Breast epithelium (tissue), 4 donors: ENCODE measurements at regions not wholly inside any gene's neighbourhood (a gene's known extent, or its start where the extent isn't known, plus 50 kb on each side); places are given as distances from the start of the nearest gene placed in this dataset.

Experiments used
- DNase-seq, 2 donors: peaks; one replicate each; pipeline ENCODE4 v3.0.0-alpha.2; 2019; ENCODE audit warnings: low spot score in 2 of 2
- H3K27ac ChIP-seq, 2 donors: fragments of 200-600 bp; sonication (generic) in 1 of 2; one replicate each; pipeline ENCODE4 v1.5.1; 2016 to 2019; ENCODE audit warnings: mild to moderate bottlenecking in 1 of 2
- H3K27me3 ChIP-seq, 2 donors: fragments of 200-600 bp; sonication (generic) in 1 of 2; one replicate each; pipeline versions ENCODE4 v1.5.1 to v1.6.0; 2017 to 2019; ENCODE audit warnings: control low read depth in 1 of 2, mild to moderate bottlenecking in 1 of 2
- H3K36me3 ChIP-seq: fragments of 200-600 bp; one replicate; pipeline ENCODE4 v1.5.1; 2019
- H3K4me1 ChIP-seq, 2 donors: fragments of 200-600 bp; sonication (generic); one replicate each; pipeline ENCODE4 v1.5.1; 2016 to 2019; ENCODE audit warnings: control low read depth in 1 of 2
- H3K4me3 ChIP-seq, 3 donors: fragments of 200-600 bp; sonication (generic); 1 replicate in 2 of 3; 2 replicates in 1 of 3; pipeline ENCODE4 v1.5.1; 2016 to 2019; ENCODE audit warnings: mild to moderate bottlenecking in 3 of 3, moderate library complexity in 2 of 3
- H3K9me3 ChIP-seq, 2 donors: fragments of 200-600 bp; sonication (generic) in 1 of 2; one replicate each; pipeline ENCODE4 v1.5.1; 2016 to 2019; ENCODE audit warnings: control low read depth in 1 of 2
- POLR2A ChIP-seq: fragments of 450-650 bp; IDR thresholded peaks from one replicate; pipeline ENCODE4 v1.6.1; 2016; ENCODE audit warnings: antibody characterized with exemption, mild to moderate bottlenecking, moderate library complexity
- POLR2AphosphoS5 ChIP-seq, 3 donors: sonication (generic); formaldehyde crosslinking; IDR thresholded peaks; one replicate each; pipeline ENCODE4 v1.6.1; 2017; ENCODE audit warnings: antibody characterized with exemption in 3 of 3
- intact Hi-C: fragments of 100-400 bp; cut with DNase I; formaldehyde crosslinking; loops from one replicate; pipeline ENCODE4 v1.15.1; 2023; ENCODE audit warnings: low total_unique reads
- TF ChIP-seq, protein P1 (sequence below), 3 donors: fragments of 450-650 bp; IDR thresholded peaks; one replicate each; pipeline ENCODE4 v1.5.1; 2016 to 2017; ENCODE audit warnings: antibody characterized with exemption in 3 of 3, mild to moderate bottlenecking in 3 of 3, moderate library complexity in 3 of 3

GRCh38 chr9:119951591-119951990, 582.4 kb upstream of the BRINP1 start:
- Histone ChIP-seq H3K9me3 (no peaks in the 10 kb centered on the region), H3K4me1 (no peaks in the 10 kb centered on the region), H3K4me3 (no peak overlapping the region), H3K27ac (peak overlapping the region; percentile 52 to 64), H3K36me3 (no peaks in the 10 kb centered on the region), H3K27me3 (no peaks in the 10 kb centered on the region)
- intact Hi-C loops: no loop called here
- no peak for DNase-seq
- TF ChIP-seq POLR2AphosphoS5 (IDR thresholded peaks at IDR 0.05) (no peak), POLR2A (no peak)
- TF ChIP-seq, protein P1, sequence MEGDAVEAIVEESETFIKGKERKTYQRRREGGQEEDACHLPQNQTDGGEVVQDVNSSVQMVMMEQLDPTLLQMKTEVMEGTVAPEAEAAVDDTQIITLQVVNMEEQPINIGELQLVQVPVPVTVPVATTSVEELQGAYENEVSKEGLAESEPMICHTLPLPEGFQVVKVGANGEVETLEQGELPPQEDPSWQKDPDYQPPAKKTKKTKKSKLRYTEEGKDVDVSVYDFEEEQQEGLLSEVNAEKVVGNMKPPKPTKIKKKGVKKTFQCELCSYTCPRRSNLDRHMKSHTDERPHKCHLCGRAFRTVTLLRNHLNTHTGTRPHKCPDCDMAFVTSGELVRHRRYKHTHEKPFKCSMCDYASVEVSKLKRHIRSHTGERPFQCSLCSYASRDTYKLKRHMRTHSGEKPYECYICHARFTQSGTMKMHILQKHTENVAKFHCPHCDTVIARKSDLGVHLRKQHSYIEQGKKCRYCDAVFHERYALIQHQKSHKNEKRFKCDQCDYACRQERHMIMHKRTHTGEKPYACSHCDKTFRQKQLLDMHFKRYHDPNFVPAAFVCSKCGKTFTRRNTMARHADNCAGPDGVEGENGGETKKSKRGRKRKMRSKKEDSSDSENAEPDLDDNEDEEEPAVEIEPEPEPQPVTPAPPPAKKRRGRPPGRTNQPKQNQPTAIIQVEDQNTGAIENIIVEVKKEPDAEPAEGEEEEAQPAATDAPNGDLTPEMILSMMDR (IDR thresholded peaks at IDR 0.05): no peak

DNA sequence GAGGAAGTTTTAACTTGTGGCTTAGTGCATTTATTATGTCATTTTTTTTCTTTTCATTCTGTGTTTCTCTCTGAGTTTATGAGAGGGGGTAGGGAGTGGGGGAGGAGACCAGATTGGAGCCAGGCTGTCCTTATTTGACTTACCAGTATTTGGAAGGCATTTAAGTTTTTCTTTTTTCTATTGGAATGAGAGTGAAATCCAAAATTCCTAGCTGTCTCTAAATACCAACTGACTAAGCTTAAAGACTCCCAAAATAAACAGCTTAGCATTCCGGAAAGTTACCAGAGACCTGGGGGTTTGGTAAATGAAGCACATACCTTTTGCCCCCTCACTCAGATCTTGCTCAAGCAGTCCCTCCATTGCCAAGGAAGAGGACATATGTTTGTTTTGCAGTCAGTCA, 581.9 kb upstream of the BRINP1 start:
- Histone ChIP-seq H3K4me3 (no peak overlapping the region), H3K27me3 (no peaks in the 10 kb centered on the region), H3K36me3 (no peaks in the 10 kb centered on the region), H3K9me3 (no peaks in the 10 kb centered on the region), H3K4me1 (no peaks in the 10 kb centered on the region), H3K27ac (peak overlapping the region; percentile 52 to 64)
- TF ChIP-seq POLR2A (no peak), POLR2AphosphoS5 (IDR thresholded peaks at IDR 0.05) (no peak)
- TF ChIP-seq, protein P1 (IDR thresholded peaks at IDR 0.05): no peak
- intact Hi-C loops: no loop called here
- no peak for DNase-seq

DNA sequence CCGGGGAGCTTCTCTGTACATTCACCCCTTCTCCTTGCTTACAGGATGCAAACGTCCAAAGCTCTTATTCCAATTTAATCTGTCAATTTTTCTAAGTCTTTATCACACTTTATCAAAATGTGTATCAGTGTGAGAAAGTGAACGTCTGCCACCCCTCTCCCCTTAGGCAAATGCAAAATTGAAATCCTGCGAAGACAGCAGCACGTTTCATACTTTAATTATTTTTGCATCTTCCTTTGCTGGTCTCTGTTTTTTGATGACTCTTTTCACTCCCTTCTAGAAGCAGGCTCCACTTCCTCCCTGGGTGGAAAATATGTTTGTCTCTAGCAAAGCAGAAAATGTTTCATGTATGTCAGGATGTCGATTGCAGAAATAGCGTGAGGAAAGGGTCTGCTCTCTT, 576.5 kb upstream of the BRINP1 start:
- no peaks in the 10 kb centered on the region for H3K27me3 ChIP-seq
- TF ChIP-seq, protein P1 (IDR thresholded peaks at IDR 0.05): no peak
- TF ChIP-seq POLR2AphosphoS5 (IDR thresholded peaks at IDR 0.05) (no peak), POLR2A (no peak)
- intact Hi-C loops: no loop called here
- DNase-seq: no peak
- H3K27ac ChIP-seq: no peak overlapping the region
- H3K9me3 ChIP-seq: no peaks in the 10 kb centered on the region
- H3K4me3 ChIP-seq: no peak overlapping the region
- H3K4me1 ChIP-seq: no peaks in the 10 kb centered on the region
- no peaks in the 10 kb centered on the region for H3K36me3 ChIP-seq

DNA sequence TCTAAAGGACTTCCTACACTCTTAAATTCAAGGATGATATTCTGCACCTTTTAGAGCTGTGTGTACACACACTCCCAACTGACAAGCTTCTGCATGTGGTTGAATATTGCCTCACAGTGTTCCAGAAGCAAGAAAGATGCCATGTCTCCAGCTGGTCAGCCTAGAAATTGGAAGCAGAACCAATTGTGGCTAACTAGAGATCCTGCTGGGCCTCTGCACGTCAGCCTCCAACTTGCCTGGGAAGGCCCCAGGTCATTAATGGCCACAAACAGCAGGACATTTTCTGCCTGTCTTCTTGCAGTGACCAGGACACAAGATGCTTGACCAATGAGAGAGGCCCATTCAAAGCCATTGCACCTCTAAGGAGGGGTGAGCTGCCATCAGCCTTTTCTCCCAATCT, 571.9 kb upstream of the BRINP1 start:
- H3K27ac ChIP-seq: no peak overlapping the region
- H3K4me3 ChIP-seq: no peak overlapping the region
- H3K36me3 ChIP-seq: no peaks in the 10 kb centered on the region
- no peak for DNase-seq
- no peaks in the 10 kb centered on the region for H3K4me1 ChIP-seq
- no peaks in the 10 kb centered on the region for H3K27me3 ChIP-seq
- intact Hi-C loops: no loop called here
- no peaks in the 10 kb centered on the region for H3K9me3 ChIP-seq
- TF ChIP-seq POLR2A (no peak), POLR2AphosphoS5 (IDR thresholded peaks at IDR 0.05) (no peak)

DNA sequence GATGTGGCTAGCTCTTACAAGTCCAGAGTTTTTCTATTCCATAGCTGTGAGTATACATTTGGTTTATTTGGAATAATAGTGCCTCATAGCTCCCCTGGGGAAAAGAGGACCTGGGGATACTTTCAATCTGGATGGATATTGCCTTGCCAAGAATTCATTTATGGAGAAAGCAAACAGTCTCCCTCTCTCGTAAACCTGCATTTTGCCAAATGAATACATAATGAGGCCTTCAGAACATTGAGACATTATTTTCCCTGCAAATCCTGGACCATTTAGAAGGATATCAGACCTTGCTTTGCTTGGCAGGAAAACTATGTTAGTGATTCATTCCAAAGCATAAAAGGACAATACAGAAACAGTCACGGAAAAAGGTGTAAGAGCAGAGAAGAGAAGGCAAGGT, 569.6 kb upstream of the BRINP1 start:
- no peaks in the 10 kb centered on the region for H3K27me3 ChIP-seq
- no peak for TF ChIP-seq POLR2A
- TF ChIP-seq POLR2AphosphoS5 (IDR thresholded peaks at IDR 0.05): no peak
- TF ChIP-seq, protein P1 (IDR thresholded peaks at IDR 0.05): no peak
- H3K27ac ChIP-seq: no peak overlapping the region
- no peaks in the 10 kb centered on the region for H3K36me3 ChIP-seq
- no peaks in the 10 kb centered on the region for H3K9me3 ChIP-seq
- H3K4me1 ChIP-seq: no peaks in the 10 kb centered on the region
- no peak for DNase-seq
- intact Hi-C loops: no loop called here
- H3K4me3 ChIP-seq: no peak overlapping the region

DNA sequence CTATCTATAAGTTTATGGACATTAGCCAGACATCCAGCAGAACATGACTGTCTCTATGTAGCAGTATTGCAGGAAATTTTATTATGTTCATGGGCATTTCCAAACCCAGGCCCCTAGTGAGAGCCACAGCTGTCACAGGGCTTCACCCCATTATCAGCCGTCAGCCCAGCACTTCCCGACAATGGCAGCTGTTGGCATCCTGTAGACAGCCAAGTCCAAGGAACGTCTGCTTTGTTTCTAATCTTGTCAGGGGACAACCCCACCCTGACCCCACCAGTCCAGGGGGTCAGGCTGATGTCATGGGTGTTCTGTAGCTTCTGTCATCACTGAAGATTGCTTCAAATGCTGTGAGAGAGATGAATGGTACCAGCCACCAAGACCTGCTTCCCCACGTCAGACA, 565.3 kb upstream of the BRINP1 start:
- no peaks in the 10 kb centered on the region for H3K9me3 ChIP-seq
- no peaks in the 10 kb centered on the region for H3K36me3 ChIP-seq
- H3K27me3 ChIP-seq: no peaks in the 10 kb centered on the region
- H3K4me3 ChIP-seq: no peak overlapping the region
- H3K27ac ChIP-seq: no peak overlapping the region
- intact Hi-C loops: no loop called here
- H3K4me1 ChIP-seq: no peaks in the 10 kb centered on the region
- TF ChIP-seq, protein P1 (IDR thresholded peaks at IDR 0.05): no peak
- TF ChIP-seq POLR2AphosphoS5 (IDR thresholded peaks at IDR 0.05): no peak
- no peak for TF ChIP-seq POLR2A
- DNase-seq: no peak
